Thymus (tissue), 11 donors: ENCODE measurements at regions not wholly inside any gene's neighbourhood (a gene's known extent, or its start where the extent isn't known, plus 50 kb on each side); places are given as distances from the start of the nearest gene placed in this dataset.

Source experiments
- DNase-seq, 9 donors: peaks; one replicate each; pipeline ENCODE4 v3.0.0-alpha.2; 2013; ENCODE audit warnings: low spot score in 9 of 9, low read depth in 6 of 9, missing footprints in 1 of 9
- H3K27ac ChIP-seq, 2 donors: one replicate each; pipeline ENCODE4 v1.5.1; 2013; ENCODE audit warnings: control low read depth in 1 of 2, low read depth in 1 of 2, low read length in 1 of 2, mild to moderate bottlenecking in 1 of 2, moderate library complexity in 1 of 2
- H3K27me3 ChIP-seq, 2 donors: one replicate each; pipeline ENCODE4 v1.5.1; 2013; ENCODE audit warnings: low read length in 1 of 2; ENCODE audit not compliant: control insufficient read depth in 2 of 2, insufficient read depth in 1 of 2
- H3K36me3 ChIP-seq, 2 donors: one replicate each; pipeline ENCODE4 v1.5.1; 2013; ENCODE audit warnings: low read length in 1 of 2, mild to moderate bottlenecking in 1 of 2, moderate library complexity in 1 of 2; ENCODE audit not compliant: control insufficient read depth in 2 of 2, insufficient read depth in 2 of 2
- H3K4me1 ChIP-seq, 2 donors: one replicate each; pipeline ENCODE4 v1.5.1; 2013; ENCODE audit warnings: low read length in 2 of 2; ENCODE audit not compliant: control insufficient read depth in 2 of 2, insufficient read depth in 2 of 2
- H3K4me3 ChIP-seq, 2 donors: one replicate each; pipeline ENCODE4 v1.5.1; 2013; ENCODE audit warnings: low read length in 2 of 2, control low read depth in 1 of 2, mild to moderate bottlenecking in 1 of 2
- H3K9me3 ChIP-seq, 2 donors: one replicate each; pipeline ENCODE4 v1.5.1; 2013; ENCODE audit warnings: low read length in 1 of 2, mild to moderate bottlenecking in 1 of 2; ENCODE audit not compliant: control insufficient read depth in 2 of 2, insufficient read depth in 1 of 2
- WGBS: extraction: QIAGEN DNeasy Blood & Tissue Kit; methylation state at CpG from one replicate; pipeline ENCODE4 v1.1.7; 2013; 5-methylcytosine and 5-hydroxymethylcytosine counted together
- donor health status: healthy.

DNA sequence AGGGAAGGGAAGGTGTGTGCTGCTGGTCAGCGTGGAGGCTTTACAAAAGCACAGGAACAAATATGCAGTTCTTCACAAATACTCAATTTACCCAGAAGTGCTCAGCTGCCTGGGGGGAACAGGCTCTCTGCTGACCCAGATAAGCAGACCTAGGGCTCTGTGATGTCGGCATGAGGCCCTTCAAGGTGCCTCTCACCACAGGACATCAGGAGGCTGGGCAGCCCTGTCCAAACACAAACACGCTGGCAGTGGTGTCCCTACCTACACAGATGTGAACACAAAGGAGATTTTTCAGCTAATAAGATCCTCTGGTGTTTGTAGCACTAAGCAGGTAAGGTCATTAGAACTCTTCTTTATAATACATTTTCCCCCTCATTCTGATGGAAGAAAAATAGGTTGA lies 243.0 kb upstream of the PROX1 start:
- no peak overlapping the region for H3K27ac ChIP-seq
- H3K36me3 ChIP-seq: no peaks in the 10 kb centered on the region
- no peaks in the 10 kb centered on the region for H3K4me1 ChIP-seq
- no peak overlapping the region for H3K4me3 ChIP-seq
- no peak for DNase-seq
- no peaks in the 10 kb centered on the region for H3K27me3 ChIP-seq
- no peaks in the 10 kb centered on the region for H3K9me3 ChIP-seq
- WGBS: 55% methylated on average over 3 of the region's 3 CpGs

DNA sequence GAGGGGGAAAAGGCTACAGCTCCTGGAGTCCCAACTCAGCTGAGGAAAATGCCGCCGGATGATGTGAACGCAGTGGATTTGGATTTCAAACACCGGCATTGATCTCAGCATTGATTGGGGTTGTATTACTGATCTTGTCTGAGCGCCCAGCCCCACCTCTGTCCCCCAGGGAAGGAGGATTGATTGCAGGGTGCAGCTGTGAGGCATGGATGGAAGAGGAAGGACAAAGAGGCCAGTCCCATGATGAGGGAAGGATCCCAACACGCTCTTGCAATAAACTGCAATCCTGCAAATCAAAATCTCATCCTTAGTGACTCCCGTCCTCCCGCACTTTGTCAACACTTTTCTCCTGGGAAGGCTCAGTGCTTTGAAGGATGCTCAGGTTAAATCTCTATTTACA lies 242.3 kb upstream of the PROX1 start:
- Histone ChIP-seq H3K4me1 (no peaks in the 10 kb centered on the region), H3K27me3 (no peaks in the 10 kb centered on the region), H3K36me3 (no peaks in the 10 kb centered on the region), H3K9me3 (no peaks in the 10 kb centered on the region), H3K27ac (no peak overlapping the region), H3K4me3 (no peak overlapping the region)
- DNase-seq: no peak
- 90% methylated on average over 8 of the region's 8 CpGs for WGBS

DNA sequence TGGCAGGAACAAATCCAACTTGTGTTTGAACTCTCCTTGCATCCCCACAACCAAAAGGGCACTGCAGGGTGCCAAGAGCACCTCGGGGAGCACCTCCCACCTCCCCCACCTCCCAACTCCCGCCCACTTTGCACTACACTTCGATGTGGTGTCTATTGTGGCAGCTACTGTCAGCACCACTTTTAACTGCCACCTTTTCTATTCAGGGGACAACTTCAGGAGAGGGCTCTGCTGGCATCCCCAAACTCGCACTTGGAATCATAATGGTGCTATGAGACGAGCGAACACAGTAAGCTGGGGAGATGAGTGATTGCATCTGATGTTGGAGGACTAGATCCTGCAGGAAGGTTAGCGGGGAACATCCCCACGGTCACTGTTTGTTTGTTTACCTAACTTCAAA lies 238.2 kb upstream of the PROX1 start:
- Histone ChIP-seq H3K4me1 (no peaks in the 10 kb centered on the region), H3K27me3 (no peaks in the 10 kb centered on the region), H3K9me3 (no peaks in the 10 kb centered on the region), H3K36me3 (no peaks in the 10 kb centered on the region), H3K27ac (no peak overlapping the region), H3K4me3 (no peak overlapping the region)
- no peak for DNase-seq
- WGBS: 79% methylated on average over 8 of the region's 8 CpGs

DNA sequence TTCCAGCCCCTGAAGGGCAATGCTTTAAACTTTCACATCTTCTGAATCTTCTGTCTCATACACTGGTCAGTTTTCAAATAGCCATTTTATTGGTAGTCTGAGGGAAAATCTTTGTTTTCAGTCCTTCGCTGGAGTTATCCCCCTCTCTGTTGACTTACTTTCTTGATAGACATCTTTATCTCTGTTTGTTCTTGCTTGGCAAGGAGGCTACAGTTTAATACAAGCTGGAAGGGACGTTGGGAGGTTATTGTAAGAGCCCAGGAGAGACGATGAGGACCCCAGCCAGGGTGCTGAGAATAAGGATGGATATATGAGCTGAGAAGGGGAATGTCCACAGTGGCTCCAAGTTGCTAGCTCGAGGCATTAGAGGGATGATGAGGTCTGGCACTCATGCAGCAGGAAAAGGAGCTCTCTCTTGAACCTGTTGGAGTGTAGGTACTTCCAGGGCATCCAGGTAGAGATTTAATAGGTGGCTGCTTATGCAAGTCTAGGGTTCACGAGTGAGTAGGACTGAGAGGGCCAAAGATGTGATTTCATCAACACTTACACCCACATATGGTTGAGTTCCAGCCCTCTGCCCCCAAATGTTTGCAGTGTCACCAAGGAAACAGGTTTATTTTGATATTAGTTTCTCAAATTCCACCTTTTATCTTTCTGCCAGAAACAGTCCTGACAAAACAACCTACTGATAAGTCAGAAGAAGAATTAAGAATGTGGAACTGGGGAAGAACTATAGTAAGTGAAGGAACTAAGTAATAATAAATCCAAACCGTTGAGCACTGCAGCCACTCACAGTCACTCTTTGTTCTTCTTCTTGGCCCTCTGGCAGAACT lies 237.3 kb upstream of the PROX1 start:
- Histone ChIP-seq H3K36me3 (no peaks in the 10 kb centered on the region), H3K27me3 (no peaks in the 10 kb centered on the region), H3K4me3 (no peak overlapping the region), H3K4me1 (no peaks in the 10 kb centered on the region), H3K27ac (no peak overlapping the region), H3K9me3 (no peaks in the 10 kb centered on the region)
- 61% methylated on average over 6 of the region's 6 CpGs for WGBS
- DNase-seq: no peak

DNA sequence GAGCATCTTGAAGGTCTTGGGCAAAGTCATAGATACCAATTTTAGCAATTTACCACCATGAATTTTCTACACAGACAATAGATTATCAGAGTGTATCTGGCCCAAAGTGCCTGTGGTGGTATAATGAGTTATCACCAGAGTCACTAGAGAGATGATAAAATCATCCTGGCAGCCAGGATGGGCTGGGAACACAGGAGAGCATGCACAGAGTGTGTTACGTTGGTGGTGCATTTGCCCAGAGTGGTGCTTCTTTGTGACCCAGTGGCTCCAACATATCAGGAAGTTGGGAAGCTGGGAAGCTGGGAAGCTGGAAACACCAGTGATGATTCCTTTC lies 236.7 kb upstream of the PROX1 start:
- H3K36me3 ChIP-seq: no peaks in the 10 kb centered on the region
- H3K27ac ChIP-seq: no peak overlapping the region
- 88% methylated on average over 1 of the region's 1 CpG for WGBS
- DNase-seq: no peak
- H3K4me1 ChIP-seq: no peaks in the 10 kb centered on the region
- no peaks in the 10 kb centered on the region for H3K27me3 ChIP-seq
- H3K9me3 ChIP-seq: no peaks in the 10 kb centered on the region
- no peak overlapping the region for H3K4me3 ChIP-seq

DNA sequence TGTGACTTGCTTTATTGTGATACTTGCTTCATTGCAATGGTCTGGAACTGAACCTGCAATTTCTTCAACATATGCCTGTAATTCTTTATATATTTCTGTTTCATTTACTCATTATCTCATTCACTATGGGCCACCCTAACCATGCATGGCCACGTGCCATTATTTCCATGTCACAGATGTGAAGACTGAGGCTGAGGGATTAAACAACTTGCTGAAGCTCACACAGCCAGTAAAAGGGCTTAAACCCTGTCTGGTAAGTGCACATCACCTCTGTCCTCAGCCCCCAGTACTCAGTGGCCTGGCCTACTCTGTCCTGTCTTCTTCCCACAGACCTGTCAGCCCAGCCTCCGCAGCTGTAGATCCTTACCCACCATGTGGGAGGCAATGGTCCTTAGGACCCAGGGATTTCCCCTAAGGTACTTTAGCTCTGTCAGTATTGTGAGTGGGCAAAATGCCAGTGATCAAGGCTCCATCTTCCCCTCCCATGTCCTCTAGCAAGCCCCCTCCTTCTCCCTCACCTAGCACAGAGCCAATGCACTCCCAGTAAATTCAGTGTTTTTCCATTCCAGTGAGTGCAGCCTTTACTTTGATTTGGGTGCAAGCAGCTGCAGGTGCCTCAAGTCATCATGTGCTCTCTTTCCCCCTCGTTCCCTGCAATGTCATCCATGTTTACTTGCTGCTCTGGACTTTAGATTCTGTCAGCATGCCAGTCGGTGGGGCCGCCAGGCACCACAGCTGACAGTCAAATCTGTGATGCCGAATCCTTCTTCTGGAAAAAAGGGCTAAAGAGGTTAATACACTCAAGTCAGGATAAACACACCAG lies 228.2 kb upstream of the PROX1 start:
- H3K27ac ChIP-seq: no peak overlapping the region
- H3K4me1 ChIP-seq: no peaks in the 10 kb centered on the region
- DNase-seq: no peak
- WGBS: 83% methylated on average over 6 of the region's 6 CpGs
- no peaks in the 10 kb centered on the region for H3K27me3 ChIP-seq
- no peak overlapping the region for H3K4me3 ChIP-seq
- H3K9me3 ChIP-seq: no peaks in the 10 kb centered on the region
- H3K36me3 ChIP-seq: no peaks in the 10 kb centered on the region

DNA sequence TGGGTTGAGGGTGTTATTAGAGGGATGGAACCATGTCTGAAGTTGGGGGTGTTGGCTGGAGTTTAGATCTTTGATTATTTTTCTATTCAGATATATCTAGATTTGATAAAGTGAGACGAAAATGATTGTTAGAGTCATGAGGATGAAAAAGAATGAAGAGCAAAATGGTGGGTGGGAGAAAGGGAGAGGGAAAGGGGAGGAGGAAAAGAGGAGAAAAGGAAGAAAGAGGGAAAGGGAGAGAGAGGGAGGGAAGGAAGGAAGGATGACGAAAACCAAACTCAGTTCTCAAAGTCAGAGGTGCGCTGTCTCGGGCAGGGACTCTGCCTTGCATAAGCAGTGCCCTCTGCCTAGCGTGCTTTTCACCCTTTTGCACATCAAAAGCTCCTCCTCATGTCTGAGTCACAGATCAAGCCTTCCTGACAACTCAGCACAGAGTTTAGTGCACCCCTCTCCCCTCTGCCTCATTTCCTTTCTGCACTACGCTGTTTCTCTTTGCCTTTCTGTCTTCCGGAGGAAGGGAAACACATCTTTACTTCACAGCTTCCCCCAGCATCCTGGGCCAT lies 225.8 kb upstream of the PROX1 start:
- Histone ChIP-seq H3K4me1 (no peaks in the 10 kb centered on the region), H3K9me3 (no peaks in the 10 kb centered on the region), H3K36me3 (no peaks in the 10 kb centered on the region), H3K27me3 (no peaks in the 10 kb centered on the region), H3K4me3 (no peak overlapping the region), H3K27ac (no peak overlapping the region)
- DNase-seq: peak in 2 of 9 donors; percentile 4 to 46
- WGBS: 34% methylated on average over 7 of the region's 7 CpGs

DNA sequence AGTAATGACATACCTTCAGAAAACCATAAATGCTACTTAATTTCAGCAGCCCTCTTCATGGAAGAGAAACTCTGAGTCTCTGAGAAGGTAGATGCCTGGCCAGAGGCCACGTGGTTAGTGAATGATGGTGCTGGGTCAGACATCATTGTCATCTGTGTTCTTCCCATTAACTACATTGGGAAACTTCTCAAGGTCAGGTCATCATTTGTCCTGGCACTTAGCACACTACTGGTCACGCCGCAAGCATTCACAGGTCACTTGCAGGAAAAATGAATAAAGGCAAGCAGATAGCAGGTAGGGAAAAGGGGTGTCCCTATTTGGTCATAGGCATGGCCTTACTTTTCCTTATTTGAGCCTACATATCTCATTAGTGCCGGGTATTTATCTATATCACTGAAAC lies 220.1 kb upstream of the PROX1 start:
- no peak for DNase-seq
- WGBS: 92% methylated on average over 4 of the region's 4 CpGs
- H3K27ac ChIP-seq: no peak overlapping the region
- H3K4me3 ChIP-seq: no peak overlapping the region
- H3K4me1 ChIP-seq: no peaks in the 10 kb centered on the region
- H3K27me3 ChIP-seq: no peaks in the 10 kb centered on the region
- H3K9me3 ChIP-seq: no peaks in the 10 kb centered on the region
- H3K36me3 ChIP-seq: no peaks in the 10 kb centered on the region
